CD8-positive, alpha-beta memory T cell (primary cell): ENCODE measurements at regions not wholly inside any gene's neighbourhood (a gene's known extent, or its start where the extent isn't known, plus 50 kb on each side); places are given as distances from the start of the nearest gene placed in this dataset.

Experiments used
- CTCF ChIA-PET: fragments of 350-600 bp; sonication (Branson Sonifier 250); formaldehyde crosslinking; loops from one replicate; lab custom pipeline; 2021; ENCODE audit warnings: antibody characterized with exemption; lab: Charles Lee
- POLR2A ChIA-PET: fragments of 350-600 bp; sonication (Branson Sonifier 250); formaldehyde crosslinking; loops from one replicate; lab custom pipeline; 2021; ENCODE audit warnings: antibody characterized with exemption; lab: Charles Lee
- DNase-seq, 5 donors: peaks; one replicate each; pipeline versions ENCODE4 v3.0.0 to v3.0.0-alpha.2; 2020 to 2022; ENCODE audit warnings: mixed read lengths in 1 of 5
- H3K27ac ChIP-seq: one replicate; pipeline ENCODE4 v1.7.0; 2013; ENCODE audit warnings: low read depth, mild to moderate bottlenecking, low read length, moderate library complexity
- H3K27me3 ChIP-seq: 2 replicates; pipeline ENCODE4 v1.7.0; 2013; ENCODE audit warnings: low read length, mild to moderate bottlenecking; ENCODE audit not compliant: insufficient read depth, poor library complexity, severe bottlenecking
- H3K36me3 ChIP-seq: 2 replicates; pipeline ENCODE4 v1.7.0; 2013; ENCODE audit warnings: mild to moderate bottlenecking, low read length, moderate library complexity; ENCODE audit not compliant: insufficient read depth
- H3K4me1 ChIP-seq: 2 replicates; pipeline ENCODE4 v1.7.0; 2013; ENCODE audit warnings: mild to moderate bottlenecking, low read length, moderate library complexity; ENCODE audit not compliant: insufficient read depth
- H3K4me3 ChIP-seq: 2 replicates; pipeline ENCODE4 v1.7.0; 2013; ENCODE audit warnings: mild to moderate bottlenecking, low read length
- H3K9me3 ChIP-seq: 2 replicates; pipeline ENCODE4 v1.7.0; 2013; ENCODE audit warnings: mild to moderate bottlenecking, low read length
- H3K27ac Mint-ChIP-seq, 8 donors: one replicate each; pipeline ENCODE4 v1.8.0; 2020 to 2021; ENCODE audit warnings: mixed read lengths in 8 of 8, mild to moderate bottlenecking in 6 of 8, inconsistent platforms in 3 of 8, moderate library complexity in 3 of 8
- H3K27me3 Mint-ChIP-seq, 2 donors: one replicate each; pipeline ENCODE4 v1.8.0; 2020 to 2021; ENCODE audit warnings: mixed read lengths in 2 of 2, mild to moderate bottlenecking in 1 of 2, moderate library complexity in 1 of 2
- H3K36me3 Mint-ChIP-seq, 3 donors: one replicate each; pipeline ENCODE4 v1.8.0; 2020 to 2021; ENCODE audit warnings: mixed read lengths in 3 of 3, inconsistent platforms in 1 of 3, mild to moderate bottlenecking in 1 of 3
- H3K4me1 Mint-ChIP-seq, 3 donors: one replicate each; pipeline ENCODE4 v1.8.0; 2020 to 2021; ENCODE audit warnings: mixed read lengths in 3 of 3, inconsistent platforms in 1 of 3, mild to moderate bottlenecking in 1 of 3
- H3K4me3 Mint-ChIP-seq, 7 donors: one replicate each; pipeline ENCODE4 v1.8.0; 2020 to 2021; ENCODE audit warnings: mixed read lengths in 7 of 7, mild to moderate bottlenecking in 6 of 7, moderate library complexity in 4 of 7, inconsistent platforms in 2 of 7
- H3K9me3 Mint-ChIP-seq, 5 donors: one replicate each; pipeline ENCODE4 v1.8.0; 2020 to 2022; ENCODE audit warnings: mixed read lengths in 5 of 5, mild to moderate bottlenecking in 3 of 5, moderate library complexity in 2 of 5, inconsistent platforms in 1 of 5

DNA sequence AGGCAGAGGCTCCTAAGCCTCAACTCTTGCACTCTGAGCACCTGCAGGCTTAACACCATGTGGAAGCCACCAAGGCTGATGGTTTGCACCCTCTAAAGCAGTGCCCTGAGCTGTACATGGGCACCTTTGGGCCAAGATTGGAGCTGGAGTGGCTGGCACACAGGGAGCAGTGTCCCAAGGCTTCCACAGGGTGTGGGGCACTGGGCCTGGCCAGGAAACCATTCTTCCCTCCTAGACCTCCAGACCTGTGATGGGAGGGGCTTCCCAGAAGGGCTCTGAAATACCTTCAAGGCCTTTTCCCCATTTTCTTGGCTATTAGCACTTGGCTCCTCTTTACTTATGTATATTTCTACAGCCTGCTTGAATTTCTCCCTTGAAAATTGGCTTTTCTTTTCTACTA is 67.9 kb upstream of the PPM1J start:
- Mint-ChIP-seq H3K36me3 (no peaks in the 10 kb centered on the region), H3K27me3 (peaks cover 3 to 12% of the 10 kb centered on the region in 2 donors), H3K4me3 (no peak overlapping the region), H3K4me1 (no peaks in the 10 kb centered on the region), H3K9me3 (peaks cover 0 to 1% (median 0%) of the 10 kb centered on the region in 5 donors), H3K27ac (no peak overlapping the region)
- no peak for DNase-seq
- Histone ChIP-seq H3K9me3 (no peaks in the 10 kb centered on the region), H3K4me3 (no peak overlapping the region), H3K27ac (no peak overlapping the region), H3K4me1 (no peaks in the 10 kb centered on the region), H3K27me3 (no peaks in the 10 kb centered on the region), H3K36me3 (no peaks in the 10 kb centered on the region)
- POLR2A ChIA-PET = no interaction called here
- CTCF ChIA-PET = no interaction called here

DNA sequence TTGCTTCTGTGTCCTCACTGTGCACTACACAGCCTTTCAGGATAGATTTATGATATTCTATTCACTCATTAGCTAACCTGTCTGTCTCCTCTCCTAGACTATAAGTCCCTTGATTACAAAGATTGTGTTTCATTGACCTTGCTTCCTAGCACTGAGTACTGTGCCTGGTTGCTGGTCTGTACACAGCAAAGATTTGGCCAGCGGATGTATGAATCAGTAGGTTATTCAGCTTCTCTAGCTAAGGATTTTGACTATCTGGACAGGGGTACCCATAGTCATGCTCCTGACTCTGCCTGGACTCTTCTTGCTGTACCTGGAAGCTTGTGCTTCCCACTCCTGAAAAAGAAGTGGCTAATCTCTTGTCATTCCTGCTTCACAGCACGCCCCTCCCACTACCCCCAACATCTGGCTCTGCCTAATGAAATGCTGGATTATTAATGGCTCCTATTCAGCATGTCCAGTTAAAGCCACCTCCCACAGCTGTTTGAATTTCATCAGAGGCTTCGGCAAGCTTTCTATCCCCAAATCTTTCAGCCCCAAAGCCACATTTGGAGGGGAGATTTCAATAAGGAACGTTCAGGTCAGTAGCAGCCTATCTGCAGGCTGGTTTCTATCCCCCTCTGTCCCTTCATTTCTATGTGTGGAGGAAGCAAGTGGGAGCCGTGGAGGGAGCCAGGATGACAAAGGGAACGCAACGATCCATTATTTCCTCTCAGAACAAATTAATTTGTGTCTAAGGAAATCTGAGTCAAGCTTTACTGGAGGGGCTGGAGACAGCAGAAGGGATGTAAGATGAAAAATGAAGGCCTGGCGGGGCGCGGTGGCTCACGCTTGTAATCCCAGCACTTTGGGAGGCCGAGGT is 64.8 kb upstream of the PPM1J start:
- CTCF ChIA-PET = no interaction called here
- Mint-ChIP-seq H3K4me3 (no peak overlapping the region), H3K36me3 (no peaks in the 10 kb centered on the region), H3K27ac (no peak overlapping the region), H3K27me3 (peaks cover 6 to 17% of the 10 kb centered on the region in 2 donors), H3K9me3 (peaks cover 0 to 1% (median 0%) of the 10 kb centered on the region in 5 donors), H3K4me1 (no peaks in the 10 kb centered on the region)
- Histone ChIP-seq H3K27me3 (no peaks in the 10 kb centered on the region), H3K27ac (no peak overlapping the region), H3K36me3 (no peaks in the 10 kb centered on the region), H3K4me1 (no peaks in the 10 kb centered on the region), H3K4me3 (no peak overlapping the region), H3K9me3 (no peaks in the 10 kb centered on the region)
- no peak for DNase-seq
- POLR2A ChIA-PET = no interaction called here

DNA sequence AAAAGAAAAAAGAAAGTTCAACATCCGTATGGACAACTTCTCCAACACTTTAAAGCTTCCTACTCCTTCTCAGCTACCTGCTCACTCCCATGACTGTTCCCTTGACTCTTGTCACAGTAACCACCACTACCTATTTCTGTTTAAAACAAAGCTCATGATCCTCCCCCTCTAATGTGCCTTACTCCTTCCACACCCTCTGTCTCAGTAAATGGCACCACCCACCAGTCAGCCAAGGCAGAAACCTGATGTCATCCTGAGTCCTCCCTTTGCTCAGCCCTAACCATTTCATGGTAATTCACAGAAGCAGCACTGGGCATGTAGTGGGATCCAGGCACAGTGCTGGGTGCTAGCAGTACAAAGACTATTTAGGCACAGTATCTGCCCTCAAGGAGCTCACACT is 63.0 kb upstream of the PPM1J start:
- Mint-ChIP-seq H3K27me3 (peaks cover 6 to 17% of the 10 kb centered on the region in 2 donors), H3K4me1 (no peaks in the 10 kb centered on the region), H3K36me3 (no peaks in the 10 kb centered on the region), H3K27ac (no peak overlapping the region), H3K9me3 (no peaks in the 10 kb centered on the region), H3K4me3 (no peak overlapping the region)
- Histone ChIP-seq H3K27me3 (no peaks in the 10 kb centered on the region), H3K4me1 (no peaks in the 10 kb centered on the region), H3K9me3 (no peaks in the 10 kb centered on the region), H3K27ac (no peak overlapping the region), H3K4me3 (no peak overlapping the region), H3K36me3 (no peaks in the 10 kb centered on the region)
- DNase-seq = no peak
- ChIA-PET POLR2A (no interaction called here), CTCF (no interaction called here)

DNA sequence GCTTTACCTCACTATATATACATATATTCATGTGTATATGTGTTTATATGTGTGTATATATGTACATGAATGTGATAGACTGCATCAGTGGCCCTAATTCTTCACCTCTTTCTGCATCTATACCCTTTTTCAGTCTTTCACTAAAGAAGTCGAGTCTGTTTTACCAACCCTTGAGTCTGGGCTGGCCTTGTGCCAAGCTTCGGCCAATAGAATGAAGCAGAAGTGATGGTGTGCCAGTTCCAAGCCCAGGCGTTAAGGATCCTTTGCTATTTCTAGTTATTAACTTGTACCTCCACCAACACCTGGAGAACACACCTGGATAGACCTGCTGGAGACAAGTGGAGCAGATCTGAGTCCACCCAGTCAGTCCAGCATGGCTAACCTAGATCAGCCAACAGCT is 61.6 kb upstream of the PPM1J start:
- no peak overlapping the region for H3K4me3 ChIP-seq
- POLR2A ChIA-PET = no interaction called here
- CTCF ChIA-PET = no interaction called here
- no peaks in the 10 kb centered on the region for H3K4me1 Mint-ChIP-seq
- no peak overlapping the region for H3K27ac Mint-ChIP-seq
- H3K36me3 ChIP-seq = no peaks in the 10 kb centered on the region
- H3K27me3 ChIP-seq = no peaks in the 10 kb centered on the region
- H3K27ac ChIP-seq = no peak overlapping the region
- no peaks in the 10 kb centered on the region for H3K4me1 ChIP-seq
- DNase-seq = no peak
- H3K36me3 Mint-ChIP-seq = no peaks in the 10 kb centered on the region
- no peaks in the 10 kb centered on the region for H3K9me3 ChIP-seq
- no peaks in the 10 kb centered on the region for H3K9me3 Mint-ChIP-seq
- no peak overlapping the region for H3K4me3 Mint-ChIP-seq
- peaks cover 6 to 14% of the 10 kb centered on the region in 2 donors for H3K27me3 Mint-ChIP-seq

DNA sequence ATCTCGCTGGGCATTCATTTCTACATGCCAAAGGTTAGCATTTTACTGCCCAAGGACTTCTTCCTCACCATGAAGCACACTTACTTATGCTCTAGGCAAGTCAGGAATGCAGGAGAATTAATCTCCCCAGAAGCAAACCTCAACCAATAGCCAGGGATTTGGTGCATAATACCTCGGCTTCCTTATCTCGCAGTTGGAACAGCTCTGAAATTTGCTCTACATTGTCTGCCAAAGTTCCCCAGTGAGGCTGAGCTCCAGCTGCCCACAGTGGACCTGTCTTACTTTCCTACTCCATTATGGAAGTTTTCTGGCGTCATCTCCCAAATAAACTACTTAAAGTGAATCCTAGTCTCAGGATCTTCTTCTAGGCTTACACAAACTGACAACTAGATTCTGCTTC is 57.6 kb upstream of the PPM1J start:
- POLR2A ChIA-PET = no interaction called here

DNA sequence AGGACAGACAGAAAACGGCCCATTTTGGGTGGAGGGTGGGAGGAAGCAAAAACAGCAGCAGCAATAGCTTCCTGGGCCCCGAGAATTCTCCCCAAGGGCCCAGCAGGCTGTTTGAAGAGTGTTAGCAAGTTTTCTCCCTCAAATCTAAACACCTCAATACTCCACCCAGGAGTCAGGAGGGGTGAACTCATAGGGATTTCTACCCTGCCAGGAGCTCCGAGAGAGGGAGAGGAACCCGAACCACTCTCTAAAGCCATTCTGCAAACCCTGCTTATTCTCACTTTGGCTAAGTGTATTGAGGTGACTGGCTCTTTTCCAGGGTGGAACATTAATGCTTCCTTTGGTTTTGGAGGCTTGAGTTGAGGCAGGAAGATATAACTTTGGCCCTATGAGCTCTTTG is 55.6 kb upstream of the PPM1J start:
- CTCF ChIA-PET = no interaction called here
- peaks cover 0 to 6% (median 2%) of the 10 kb centered on the region in 5 donors for H3K9me3 Mint-ChIP-seq
- Histone ChIP-seq H3K36me3 (no peaks in the 10 kb centered on the region), H3K4me1 (no peaks in the 10 kb centered on the region), H3K9me3 (no peaks in the 10 kb centered on the region), H3K27me3 (no peaks in the 10 kb centered on the region), H3K4me3 (no peak overlapping the region), H3K27ac (no peak overlapping the region)
- peaks cover 0 to 12% of the 10 kb centered on the region in 2 donors for H3K27me3 Mint-ChIP-seq
- H3K4me1 Mint-ChIP-seq = peaks cover 3 to 17% (median 15%) of the 10 kb centered on the region in 3 donors
- peak overlapping the region in 2 of 8 donors; percentile 17 to 63 for H3K27ac Mint-ChIP-seq
- POLR2A ChIA-PET = no interaction called here
- peak overlapping the region in 5 of 7 donors; percentile 38 to 83 (median 41) for H3K4me3 Mint-ChIP-seq
- DNase-seq = no peak
- H3K36me3 Mint-ChIP-seq = peaks cover 0 to 4% (median 0%) of the 10 kb centered on the region in 3 donors

More for the DNA sequence above, 57.6 kb upstream of the PPM1J start:
- Histone ChIP-seq H3K36me3 (no peaks in the 10 kb centered on the region), H3K27me3 (no peaks in the 10 kb centered on the region), H3K27ac (no peak overlapping the region), H3K4me3 (no peak overlapping the region), H3K9me3 (no peaks in the 10 kb centered on the region), H3K4me1 (no peaks in the 10 kb centered on the region)
- Mint-ChIP-seq H3K27ac (no peak overlapping the region), H3K4me1 (peaks cover 3 to 17% (median 15%) of the 10 kb centered on the region in 3 donors), H3K36me3 (no peaks in the 10 kb centered on the region), H3K27me3 (peaks cover 1 to 7% of the 10 kb centered on the region in 2 donors), H3K4me3 (no peak overlapping the region), H3K9me3 (peaks cover 0 to under 1% (median 0%) of the 10 kb centered on the region in 5 donors)
- no peak for DNase-seq
- CTCF ChIA-PET = no interaction called here

DNA sequence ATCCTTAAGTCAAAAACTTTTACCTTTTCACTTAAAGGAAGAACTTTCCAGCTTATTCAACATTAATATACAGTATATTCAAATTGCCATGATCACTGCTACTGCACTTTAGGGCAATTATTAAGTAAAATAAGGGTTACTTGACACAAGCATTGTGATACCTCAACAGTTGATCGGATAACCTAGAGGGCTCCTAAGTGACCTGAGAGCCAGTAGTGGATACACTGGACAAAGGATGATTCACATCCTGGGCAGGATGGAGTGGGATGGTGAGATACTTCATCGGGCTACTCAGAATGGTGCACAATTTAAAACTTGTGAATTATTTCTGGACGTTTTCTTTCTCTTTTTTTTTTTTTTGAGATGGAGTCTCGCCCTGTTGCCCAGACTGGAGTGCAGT is 54.5 kb upstream of the PPM1J start:
- Histone ChIP-seq H3K4me1 (no peaks in the 10 kb centered on the region), H3K36me3 (no peaks in the 10 kb centered on the region), H3K27me3 (no peaks in the 10 kb centered on the region), H3K4me3 (no peak overlapping the region), H3K27ac (no peak overlapping the region), H3K9me3 (no peaks in the 10 kb centered on the region)
- CTCF ChIA-PET = no interaction called here
- peaks cover 0 to 4% (median 0%) of the 10 kb centered on the region in 3 donors for H3K36me3 Mint-ChIP-seq
- POLR2A ChIA-PET = no interaction called here
- peaks cover 3 to 17% (median 15%) of the 10 kb centered on the region in 3 donors for H3K4me1 Mint-ChIP-seq
- no peak overlapping the region for H3K27ac Mint-ChIP-seq
- H3K27me3 Mint-ChIP-seq = peaks cover 0 to 14% of the 10 kb centered on the region in 2 donors
- no peak for DNase-seq
- H3K4me3 Mint-ChIP-seq = no peak overlapping the region
- H3K9me3 Mint-ChIP-seq = peaks cover 0 to 7% (median 2%) of the 10 kb centered on the region in 5 donors

DNA sequence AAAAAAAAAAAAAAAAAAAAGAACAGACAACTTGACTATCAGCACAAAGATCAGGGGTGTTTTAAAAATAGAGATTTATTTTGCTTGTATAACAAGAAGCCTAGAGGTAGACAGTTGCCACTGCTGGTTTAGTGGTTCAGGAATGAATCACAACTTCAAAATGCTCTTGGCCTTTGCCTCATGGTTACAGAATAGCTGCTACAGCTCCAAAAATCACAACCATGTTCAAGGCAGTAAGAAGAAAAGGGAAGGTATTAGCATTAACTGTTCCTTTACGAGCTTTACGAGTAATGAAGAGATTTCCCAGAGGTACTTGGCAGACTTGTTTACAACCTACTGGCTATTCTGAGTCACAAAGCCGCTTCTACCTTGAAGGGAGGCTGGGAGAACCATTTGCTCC is 52.5 kb upstream of the PPM1J start:
- Mint-ChIP-seq H3K4me3 (no peak overlapping the region), H3K4me1 (peaks cover 3 to 17% (median 15%) of the 10 kb centered on the region in 3 donors), H3K9me3 (peaks cover 0 to 7% (median 2%) of the 10 kb centered on the region in 5 donors), H3K27ac (no peak overlapping the region), H3K27me3 (peaks cover 2 to 26% of the 10 kb centered on the region in 2 donors), H3K36me3 (peaks cover 0 to 4% (median 0%) of the 10 kb centered on the region in 3 donors)
- H3K4me3 ChIP-seq = no peak overlapping the region
- ChIA-PET POLR2A (no interaction called here), CTCF (no interaction called here)
- H3K9me3 ChIP-seq = no peaks in the 10 kb centered on the region
- no peaks in the 10 kb centered on the region for H3K36me3 ChIP-seq
- no peaks in the 10 kb centered on the region for H3K4me1 ChIP-seq
- H3K27me3 ChIP-seq = no peaks in the 10 kb centered on the region
- H3K27ac ChIP-seq = no peak overlapping the region
- no peak for DNase-seq
